ENCODE measurements at regions not wholly inside any gene's neighbourhood (a gene's known extent, or its start where the extent isn't known, plus 50 kb on each side); places are given as distances from the start of the nearest gene placed in this dataset.

DNA sequence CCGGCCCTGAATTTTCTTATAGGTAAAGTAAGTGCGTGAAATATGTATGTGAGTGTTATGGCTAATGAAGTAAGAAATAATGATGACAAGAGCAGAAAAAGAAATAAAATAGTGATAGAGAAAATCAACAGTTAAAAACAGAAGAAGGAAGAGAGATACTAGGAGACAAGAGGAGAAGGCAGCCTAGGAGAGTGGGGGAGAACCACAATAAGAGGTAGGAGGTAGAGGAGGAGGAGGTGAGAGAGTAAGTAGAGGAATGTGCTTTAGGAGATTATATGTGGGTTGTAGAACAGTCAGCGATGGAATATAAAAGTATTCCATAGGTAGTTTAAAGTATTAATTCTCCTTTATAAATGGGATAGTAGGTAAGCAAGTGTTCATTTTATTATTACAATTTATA is 861.5 kb upstream of the B3GALT2 start:
- no peak for DNase-seq
- Histone ChIP-seq H3K4me1 (ENCODE audit: low read length) (peaks cover 6% of the 10 kb centered on the region; the same call in 1 of the 2 replicates), H3K27me3 (ENCODE audit: low read length) (no peaks in the 10 kb centered on the region), H3K4me2 (ENCODE audit: low read depth, low read length, poor library complexity, severe bottlenecking) (no peak overlapping the region), H3K9me2 (replicated peaks; ENCODE audit: insufficient read depth, low read length) (no peaks in the 10 kb centered on the region), H3K9me3 (ENCODE audit: low read length) (no peaks in the 10 kb centered on the region), H3K27ac (ENCODE audit: low read length) (no peak overlapping the region), H3K36me3 (ENCODE audit: insufficient read depth, low read length) (no peaks in the 10 kb centered on the region), H3K4me3 (ENCODE audit: low read length) (no peak overlapping the region), H2AFZ (ENCODE audit: low read length) (no peak overlapping the region), H3K79me2 (ENCODE audit: low read length) (no peaks in the 10 kb centered on the region), H3K9ac (ENCODE audit: low read length) (no peak overlapping the region), H4K20me1 (ENCODE audit: insufficient read depth, low read depth, low read length) (no peaks in the 10 kb centered on the region)

- no peaks in the 10 kb centered on the region for H4K20me1 ChIP-seq (ENCODE audit: insufficient read depth, low read depth, low read length)
- no peaks in the 10 kb centered on the region for H3K79me2 ChIP-seq (ENCODE audit: low read length)
- no peak overlapping the region for H3K27ac ChIP-seq (ENCODE audit: low read length)
- H3K27me3 ChIP-seq (ENCODE audit: low read length): no peaks in the 10 kb centered on the region
- peaks cover 6% of the 10 kb centered on the region; the same call in 1 of the 2 replicates for H3K4me1 ChIP-seq (ENCODE audit: low read length)
- no peaks in the 10 kb centered on the region for H3K9me3 ChIP-seq (ENCODE audit: low read length)
- no peak overlapping the region for H2AFZ ChIP-seq (ENCODE audit: low read length)
- no peak overlapping the region for H3K9ac ChIP-seq (ENCODE audit: low read length)
- no peaks in the 10 kb centered on the region for H3K36me3 ChIP-seq (ENCODE audit: insufficient read depth, low read length)
- H3K9me2 ChIP-seq (replicated peaks; ENCODE audit: insufficient read depth, low read length): no peaks in the 10 kb centered on the region
- DNase-seq: no peak
- no peak overlapping the region for H3K4me2 ChIP-seq (ENCODE audit: low read depth, low read length, poor library complexity, severe bottlenecking)
- H3K4me3 ChIP-seq (ENCODE audit: low read length): no peak overlapping the region
Observed at GRCh38 chr1:194047206-194047605, 860.8 kb upstream of the B3GALT2 start.

DNA sequence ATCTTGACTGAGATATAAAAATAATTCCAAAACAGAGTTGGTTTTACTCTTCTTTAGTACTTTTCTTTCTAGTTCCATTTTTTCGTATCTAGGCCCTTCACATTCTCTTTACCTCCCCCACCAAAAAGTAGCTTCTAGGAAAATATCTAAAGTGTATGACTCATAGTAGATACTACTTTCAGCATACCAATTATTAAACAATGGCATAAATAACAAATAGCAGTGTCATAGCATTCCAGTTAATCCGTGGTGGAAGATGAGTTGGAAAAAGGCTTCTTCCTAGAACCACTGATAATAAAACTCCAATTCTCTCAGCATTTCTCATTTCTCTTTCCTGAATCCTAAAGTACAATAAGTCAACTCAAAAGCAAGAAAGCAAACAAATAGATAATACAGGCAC is 859.0 kb upstream of the B3GALT2 start:
- no peak overlapping the region for H3K9ac ChIP-seq (ENCODE audit: low read length)
- H3K9me2 ChIP-seq (replicated peaks; ENCODE audit: insufficient read depth, low read length): no peaks in the 10 kb centered on the region
- H2AFZ ChIP-seq (ENCODE audit: low read length): no peak overlapping the region
- no peaks in the 10 kb centered on the region for H3K79me2 ChIP-seq (ENCODE audit: low read length)
- H3K9me3 ChIP-seq (ENCODE audit: low read length): no peaks in the 10 kb centered on the region
- H3K4me3 ChIP-seq (ENCODE audit: low read length): no peak overlapping the region
- H3K36me3 ChIP-seq (ENCODE audit: insufficient read depth, low read length): no peaks in the 10 kb centered on the region
- H4K20me1 ChIP-seq (ENCODE audit: insufficient read depth, low read depth, low read length): no peaks in the 10 kb centered on the region
- H3K4me2 ChIP-seq (ENCODE audit: low read depth, low read length, poor library complexity, severe bottlenecking): no peak overlapping the region
- H3K4me1 ChIP-seq (ENCODE audit: low read length): peaks cover 6% of the 10 kb centered on the region; the same call in 1 of the 2 replicates
- no peak for DNase-seq
- H3K27ac ChIP-seq (ENCODE audit: low read length): no peak overlapping the region
- H3K27me3 ChIP-seq (ENCODE audit: low read length): no peaks in the 10 kb centered on the region

- Histone ChIP-seq H3K36me3 (ENCODE audit: insufficient read depth, low read length) (no peaks in the 10 kb centered on the region), H2AFZ (ENCODE audit: low read length) (no peak overlapping the region), H3K79me2 (ENCODE audit: low read length) (no peaks in the 10 kb centered on the region), H4K20me1 (ENCODE audit: insufficient read depth, low read depth, low read length) (no peaks in the 10 kb centered on the region), H3K4me2 (ENCODE audit: low read depth, low read length, poor library complexity, severe bottlenecking) (no peak overlapping the region), H3K4me1 (ENCODE audit: low read length) (peaks cover 6% of the 10 kb centered on the region; the same call in 1 of the 2 replicates), H3K27me3 (ENCODE audit: low read length) (no peaks in the 10 kb centered on the region), H3K9me2 (replicated peaks; ENCODE audit: insufficient read depth, low read length) (no peaks in the 10 kb centered on the region), H3K27ac (ENCODE audit: low read length) (no peak overlapping the region), H3K4me3 (ENCODE audit: low read length) (no peak overlapping the region), H3K9me3 (ENCODE audit: low read length) (no peaks in the 10 kb centered on the region), H3K9ac (ENCODE audit: low read length) (no peak overlapping the region)
- no peak for DNase-seq
Observed at GRCh38 chr1:194044892-194045291, 858.5 kb upstream of the B3GALT2 start.

GRCh38 chr1:194043984-194044755 is 857.8 kb upstream of the B3GALT2 start:
- Histone ChIP-seq H3K36me3 (ENCODE audit: insufficient read depth, low read length) (no peaks in the 10 kb centered on the region), H3K4me2 (ENCODE audit: low read depth, low read length, poor library complexity, severe bottlenecking) (no peak overlapping the region), H3K4me3 (ENCODE audit: low read length) (no peak overlapping the region), H3K79me2 (ENCODE audit: low read length) (no peaks in the 10 kb centered on the region), H2AFZ (ENCODE audit: low read length) (no peak overlapping the region), H3K27ac (ENCODE audit: low read length) (no peak overlapping the region), H3K9ac (ENCODE audit: low read length) (no peak overlapping the region), H4K20me1 (ENCODE audit: insufficient read depth, low read depth, low read length) (no peaks in the 10 kb centered on the region), H3K4me1 (ENCODE audit: low read length) (peaks cover 6% of the 10 kb centered on the region; the same call in 1 of the 2 replicates), H3K9me2 (replicated peaks; ENCODE audit: insufficient read depth, low read length) (no peaks in the 10 kb centered on the region), H3K9me3 (ENCODE audit: low read length) (no peaks in the 10 kb centered on the region), H3K27me3 (ENCODE audit: low read length) (no peaks in the 10 kb centered on the region)
- no peak for DNase-seq

GRCh38 chr1:194042736-194043135 is 856.3 kb upstream of the B3GALT2 start:
- Histone ChIP-seq H3K9me2 (replicated peaks; ENCODE audit: insufficient read depth, low read length) (no peaks in the 10 kb centered on the region), H3K4me3 (ENCODE audit: low read length) (no peak overlapping the region), H3K79me2 (ENCODE audit: low read length) (no peaks in the 10 kb centered on the region), H3K4me2 (ENCODE audit: low read depth, low read length, poor library complexity, severe bottlenecking) (no peak overlapping the region), H3K27me3 (ENCODE audit: low read length) (no peaks in the 10 kb centered on the region), H3K36me3 (ENCODE audit: insufficient read depth, low read length) (no peaks in the 10 kb centered on the region), H4K20me1 (ENCODE audit: insufficient read depth, low read depth, low read length) (no peaks in the 10 kb centered on the region), H2AFZ (ENCODE audit: low read length) (no peak overlapping the region), H3K27ac (ENCODE audit: low read length) (no peak overlapping the region), H3K4me1 (ENCODE audit: low read length) (peaks cover 6% of the 10 kb centered on the region; the same call in 1 of the 2 replicates), H3K9ac (ENCODE audit: low read length) (no peak overlapping the region), H3K9me3 (ENCODE audit: low read length) (no peaks in the 10 kb centered on the region)
- no peak for DNase-seq

DNA sequence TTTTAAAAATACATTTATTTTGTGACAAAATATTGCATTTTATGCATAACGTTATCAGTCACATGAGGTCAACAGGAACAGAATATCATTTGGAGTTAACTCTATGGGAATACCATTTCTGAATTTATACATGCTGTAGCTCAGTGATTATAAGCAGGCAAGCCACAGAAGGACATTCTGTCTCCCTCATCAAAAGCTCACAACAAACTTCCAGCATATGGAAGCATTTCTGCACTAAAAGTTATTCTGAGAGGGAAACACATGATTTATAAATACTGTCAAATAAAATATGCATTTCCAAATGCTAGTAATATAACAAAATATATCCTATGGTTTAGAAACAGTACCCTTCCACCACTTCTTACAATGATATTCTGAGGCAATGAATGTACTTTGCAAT is 854.1 kb upstream of the B3GALT2 start:
- H3K9me3 ChIP-seq (ENCODE audit: low read length): no peaks in the 10 kb centered on the region
- H3K4me1 ChIP-seq (ENCODE audit: low read length): peaks cover 6% of the 10 kb centered on the region; the same call in 1 of the 2 replicates
- no peak overlapping the region for H3K4me3 ChIP-seq (ENCODE audit: low read length)
- no peak overlapping the region for H3K9ac ChIP-seq (ENCODE audit: low read length)
- no peak overlapping the region for H3K4me2 ChIP-seq (ENCODE audit: low read depth, low read length, poor library complexity, severe bottlenecking)
- no peak overlapping the region for H2AFZ ChIP-seq (ENCODE audit: low read length)
- H3K9me2 ChIP-seq (replicated peaks; ENCODE audit: insufficient read depth, low read length): no peaks in the 10 kb centered on the region
- H3K27ac ChIP-seq (ENCODE audit: low read length): no peak overlapping the region
- no peaks in the 10 kb centered on the region for H3K36me3 ChIP-seq (ENCODE audit: insufficient read depth, low read length)
- no peaks in the 10 kb centered on the region for H3K79me2 ChIP-seq (ENCODE audit: low read length)
- no peaks in the 10 kb centered on the region for H3K27me3 ChIP-seq (ENCODE audit: low read length)
- H4K20me1 ChIP-seq (ENCODE audit: insufficient read depth, low read depth, low read length): no peaks in the 10 kb centered on the region
- no peak for DNase-seq

GRCh38 chr1:194039578-194039977 is 853.2 kb upstream of the B3GALT2 start:
- Histone ChIP-seq H4K20me1 (ENCODE audit: insufficient read depth, low read depth, low read length) (no peaks in the 10 kb centered on the region), H3K36me3 (ENCODE audit: insufficient read depth, low read length) (no peaks in the 10 kb centered on the region), H3K9ac (ENCODE audit: low read length) (no peak overlapping the region), H3K4me3 (ENCODE audit: low read length) (no peak overlapping the region), H3K9me3 (ENCODE audit: low read length) (peaks cover 2% of the 10 kb centered on the region; the same call in 1 of the 2 replicates), H3K27ac (ENCODE audit: low read length) (no peak overlapping the region), H2AFZ (ENCODE audit: low read length) (no peak overlapping the region), H3K9me2 (replicated peaks; ENCODE audit: insufficient read depth, low read length) (no peaks in the 10 kb centered on the region), H3K27me3 (ENCODE audit: low read length) (no peaks in the 10 kb centered on the region), H3K4me1 (ENCODE audit: low read length) (peaks cover 6% of the 10 kb centered on the region; the same call in 1 of the 2 replicates), H3K79me2 (ENCODE audit: low read length) (no peaks in the 10 kb centered on the region), H3K4me2 (ENCODE audit: low read depth, low read length, poor library complexity, severe bottlenecking) (no peak overlapping the region)
- no peak for DNase-seq

Data from Karpas-422 (cell line).